Gastrocnemius medialis (tissue), 4 donors: ENCODE measurements at regions not wholly inside any gene's neighbourhood (a gene's known extent, or its start where the extent isn't known, plus 50 kb on each side); places are given as distances from the start of the nearest gene placed in this dataset.
"Not testable (repeated sequence)": the region's sequence is repeated elsewhere in the genome, so short reads cannot be mapped to it uniquely, and the experiment has no call there.

Experiments
- ATAC-seq, 2 donors: fragments of 150-250 bp; one replicate each; pipeline ENCODE4 v1.9.1; 2016
- DNase-seq, 2 donors: peaks; one replicate each; pipeline ENCODE4 v3.0.0-alpha.2; 2019
- H3K27ac ChIP-seq, 4 donors: fragments of 200-600 bp; sonication (generic); 1 replicate in 1 of 4; 2 replicates in 3 of 4; pipeline ENCODE4 v1.5.1; 2016 to 2018; ENCODE audit warnings: mild to moderate bottlenecking in 2 of 4, moderate library complexity in 1 of 4
- H3K27me3 ChIP-seq, 3 donors: fragments of 200-600 bp; sonication (generic) in 2 of 3; 1 replicate in 1 of 3; 2 replicates in 2 of 3; pipeline versions ENCODE4 v1.5.1 to v1.6.0; 2016 to 2019; ENCODE audit warnings: mild to moderate bottlenecking in 1 of 3, moderate library complexity in 1 of 3
- H3K36me3 ChIP-seq, 2 donors: fragments of 200-600 bp; sonication (generic) in 1 of 2; one replicate each; pipeline ENCODE4 v1.5.1; 2017 to 2018
- H3K4me1 ChIP-seq, 2 donors: fragments of 200-600 bp; sonication (generic) in 1 of 2; one replicate each; pipeline ENCODE4 v1.5.1; 2016 to 2017; ENCODE audit warnings: mild to moderate bottlenecking in 2 of 2
- H3K4me3 ChIP-seq, 4 donors: fragments of 200-600 bp; sonication (generic) in 3 of 4; 1 replicate in 1 of 4; 2 replicates in 3 of 4; pipeline ENCODE4 v1.5.1; 2016 to 2019; ENCODE audit warnings: mild to moderate bottlenecking in 2 of 4
- H3K9me3 ChIP-seq, 3 donors: fragments of 200-600 bp; sonication (generic) in 2 of 3; 1 replicate in 1 of 3; 2 replicates in 2 of 3; pipeline ENCODE4 v1.5.1; 2016 to 2019
- POLR2A ChIP-seq, 2 donors: fragments of 450-650 bp; IDR thresholded peaks; one replicate each; pipeline ENCODE4 v1.6.1; 2017; ENCODE audit warnings: antibody characterized with exemption in 2 of 2, mild to moderate bottlenecking in 2 of 2, moderate library complexity in 2 of 2
- in situ Hi-C, 4 donors: fragments of 200-750 bp; cut with MboI; loops; one replicate each; pipeline versions ENCODE4 v1.15.0 to v1.8.0; 2017; ENCODE audit warnings: low sequenced_read_pairs in 4 of 4
- intact Hi-C: fragments of 100-400 bp; cut with DNase I; formaldehyde crosslinking; loops from one replicate; pipeline ENCODE4 v1.15.1; 2023; ENCODE audit warnings: low total_unique reads
- TF ChIP-seq, protein P1 (sequence below), 5 experiments: fragments of 450-650 bp in 3 of 5; fragments of 200-600 bp in 2 of 5; sonication (generic) in 2 of 5; IDR thresholded peaks in 4 of 5; conservative IDR thresholded peaks in 1 of 5; 1 replicate in 4 of 5; 2 replicates in 1 of 5; pipeline ENCODE4 v1.5.1; 2016 to 2019; ENCODE audit warnings: antibody characterized with exemption in 5 of 5, mild to moderate bottlenecking in 3 of 5, moderate library complexity in 3 of 5

DNA sequence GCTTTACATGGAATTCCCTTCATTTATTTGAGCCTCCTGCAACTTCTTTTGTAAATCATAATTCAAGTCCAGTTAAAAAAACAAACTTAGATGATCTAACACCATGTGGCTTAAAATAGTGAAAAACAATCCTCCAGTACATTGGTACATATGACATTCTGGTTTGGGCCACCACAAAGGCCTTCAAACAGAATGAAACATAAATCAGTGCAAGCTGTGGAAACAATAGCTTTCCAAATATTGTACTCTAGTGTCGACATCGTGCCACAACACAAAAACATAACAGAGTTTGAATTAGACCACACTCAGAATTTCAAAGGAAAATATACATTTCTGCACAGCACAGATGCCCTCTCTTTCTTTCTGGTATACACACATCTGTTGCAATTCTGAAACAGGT lies 751.3 kb downstream of the SLC6A15 start:
- intact Hi-C loops: no loop called here
- in situ Hi-C loops: no loop called here
- no peak for DNase-seq
- Histone ChIP-seq H3K9me3 (no peaks in the 10 kb centered on the region), H3K4me1 (no peaks in the 10 kb centered on the region), H3K4me3 (no peak overlapping the region), H3K27me3 (no peaks in the 10 kb centered on the region), H3K36me3 (no peaks in the 10 kb centered on the region), H3K27ac (no peak overlapping the region)
- TF ChIP-seq POLR2A (IDR thresholded peaks at IDR 0.05): no peak
- TF ChIP-seq, protein P1, sequence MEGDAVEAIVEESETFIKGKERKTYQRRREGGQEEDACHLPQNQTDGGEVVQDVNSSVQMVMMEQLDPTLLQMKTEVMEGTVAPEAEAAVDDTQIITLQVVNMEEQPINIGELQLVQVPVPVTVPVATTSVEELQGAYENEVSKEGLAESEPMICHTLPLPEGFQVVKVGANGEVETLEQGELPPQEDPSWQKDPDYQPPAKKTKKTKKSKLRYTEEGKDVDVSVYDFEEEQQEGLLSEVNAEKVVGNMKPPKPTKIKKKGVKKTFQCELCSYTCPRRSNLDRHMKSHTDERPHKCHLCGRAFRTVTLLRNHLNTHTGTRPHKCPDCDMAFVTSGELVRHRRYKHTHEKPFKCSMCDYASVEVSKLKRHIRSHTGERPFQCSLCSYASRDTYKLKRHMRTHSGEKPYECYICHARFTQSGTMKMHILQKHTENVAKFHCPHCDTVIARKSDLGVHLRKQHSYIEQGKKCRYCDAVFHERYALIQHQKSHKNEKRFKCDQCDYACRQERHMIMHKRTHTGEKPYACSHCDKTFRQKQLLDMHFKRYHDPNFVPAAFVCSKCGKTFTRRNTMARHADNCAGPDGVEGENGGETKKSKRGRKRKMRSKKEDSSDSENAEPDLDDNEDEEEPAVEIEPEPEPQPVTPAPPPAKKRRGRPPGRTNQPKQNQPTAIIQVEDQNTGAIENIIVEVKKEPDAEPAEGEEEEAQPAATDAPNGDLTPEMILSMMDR (IDR thresholded peaks at IDR 0.05 in 4 of 5, conservative IDR thresholded peaks at IDR 0.05 in 1 of 5): no peak
- no peak for ATAC-seq

DNA sequence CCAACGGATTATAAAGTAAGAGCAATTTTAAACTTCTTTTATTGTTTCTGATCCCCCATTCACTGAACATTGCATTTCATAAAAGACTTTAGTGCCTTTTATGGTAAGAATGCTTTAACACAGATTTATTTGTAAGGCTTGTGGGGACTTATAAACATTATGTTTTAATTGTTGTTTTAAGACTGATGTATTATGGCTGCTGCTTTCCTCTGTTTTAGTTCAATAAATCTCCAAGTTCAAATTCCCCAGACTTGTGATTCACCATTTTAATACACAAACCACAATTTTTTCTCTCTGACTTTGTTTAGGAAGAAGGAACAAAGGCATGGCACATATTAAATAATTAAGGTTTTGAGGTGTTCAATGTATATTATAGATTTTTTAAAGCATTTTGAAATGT lies 753.3 kb downstream of the SLC6A15 start:
- DNase-seq: no peak
- Histone ChIP-seq H3K27ac (no peak overlapping the region), H3K27me3 (no peaks in the 10 kb centered on the region), H3K9me3 (no peaks in the 10 kb centered on the region), H3K36me3 (no peaks in the 10 kb centered on the region), H3K4me1 (no peaks in the 10 kb centered on the region), H3K4me3 (no peak overlapping the region)
- in situ Hi-C loops (no loop called here), intact Hi-C loops (no loop called here)
- no peak for TF ChIP-seq POLR2A (IDR thresholded peaks at IDR 0.05)
- TF ChIP-seq, protein P1 (IDR thresholded peaks at IDR 0.05 in 4 of 5, conservative IDR thresholded peaks at IDR 0.05 in 1 of 5): no peak
- ATAC-seq: no peak

DNA sequence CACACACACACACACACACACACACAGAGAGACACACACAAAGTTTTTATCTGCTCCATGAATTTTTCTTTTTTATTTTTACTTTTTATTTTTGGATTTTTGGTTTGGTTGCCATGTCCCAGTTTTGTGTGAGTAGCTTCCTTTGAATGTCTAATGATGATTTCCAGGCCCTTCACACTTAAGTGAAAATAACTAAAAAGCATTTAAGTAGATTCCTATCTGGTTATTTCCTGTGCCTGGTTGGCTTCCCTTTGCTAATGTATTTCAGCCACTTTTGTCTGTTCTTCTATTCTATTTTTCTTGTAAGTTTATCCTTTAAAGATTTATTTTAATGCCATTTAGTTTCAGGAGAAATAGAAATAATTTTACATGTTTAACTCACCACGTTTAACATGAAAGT lies 755.4 kb downstream of the SLC6A15 start:
- H3K9me3 ChIP-seq: no peaks in the 10 kb centered on the region
- no peaks in the 10 kb centered on the region for H3K27me3 ChIP-seq
- no peaks in the 10 kb centered on the region for H3K4me1 ChIP-seq
- H3K4me3 ChIP-seq: no peak overlapping the region
- in situ Hi-C loops: no loop called here
- DNase-seq: no peak
- no peak for ATAC-seq
- no peak for TF ChIP-seq POLR2A (IDR thresholded peaks at IDR 0.05)
- TF ChIP-seq, protein P1 (IDR thresholded peaks at IDR 0.05 in 4 of 5, conservative IDR thresholded peaks at IDR 0.05 in 1 of 5): no peak
- H3K36me3 ChIP-seq: no peaks in the 10 kb centered on the region
- intact Hi-C loops: no loop called here
- H3K27ac ChIP-seq: no peak overlapping the region

DNA sequence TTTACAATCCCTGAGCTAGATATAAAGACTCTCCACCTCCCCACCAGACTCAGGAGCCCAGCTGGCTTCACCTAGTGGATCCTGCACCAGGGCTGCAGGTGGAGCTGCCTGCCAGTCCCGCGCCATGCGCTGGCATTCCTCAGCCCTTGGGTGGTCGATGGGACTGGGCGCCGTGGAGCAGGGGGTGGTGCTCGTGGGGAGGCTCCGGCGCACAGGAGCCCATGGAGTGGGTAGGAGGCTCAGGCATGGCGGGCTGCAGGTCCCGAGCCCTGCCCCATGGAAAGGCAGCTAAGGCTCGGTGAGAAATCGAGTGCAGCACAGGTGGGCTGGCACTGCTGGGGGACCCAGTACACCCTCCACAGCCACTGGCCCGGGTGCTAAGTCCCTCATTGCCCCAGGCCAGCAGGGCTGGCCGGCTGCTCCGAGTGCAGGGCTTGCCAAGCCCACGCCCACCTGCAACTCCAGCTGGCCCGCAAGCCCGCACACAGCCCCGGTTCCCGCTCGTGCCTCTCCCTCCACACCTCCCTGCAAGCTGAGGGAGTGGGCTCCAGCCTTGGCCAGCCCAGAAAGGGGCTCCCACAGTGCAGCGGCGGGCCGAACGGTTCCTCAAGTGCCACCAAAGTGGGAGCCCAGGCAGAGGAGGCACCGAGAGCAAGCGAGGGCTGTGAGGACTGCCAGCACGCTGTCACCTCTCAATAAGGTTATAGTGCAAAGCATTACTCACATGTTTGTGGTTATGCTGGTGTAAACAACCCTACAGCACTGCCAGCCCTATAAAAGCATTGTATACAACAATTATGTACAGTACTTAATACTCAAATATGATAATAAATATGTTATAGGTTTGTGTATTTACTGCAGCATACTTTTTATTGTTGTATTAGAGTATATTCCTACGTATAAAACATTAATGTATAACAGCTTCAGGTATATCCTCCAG lies 757.3 kb downstream of the SLC6A15 start:
- not testable (repeated sequence) for DNase-seq

DNA sequence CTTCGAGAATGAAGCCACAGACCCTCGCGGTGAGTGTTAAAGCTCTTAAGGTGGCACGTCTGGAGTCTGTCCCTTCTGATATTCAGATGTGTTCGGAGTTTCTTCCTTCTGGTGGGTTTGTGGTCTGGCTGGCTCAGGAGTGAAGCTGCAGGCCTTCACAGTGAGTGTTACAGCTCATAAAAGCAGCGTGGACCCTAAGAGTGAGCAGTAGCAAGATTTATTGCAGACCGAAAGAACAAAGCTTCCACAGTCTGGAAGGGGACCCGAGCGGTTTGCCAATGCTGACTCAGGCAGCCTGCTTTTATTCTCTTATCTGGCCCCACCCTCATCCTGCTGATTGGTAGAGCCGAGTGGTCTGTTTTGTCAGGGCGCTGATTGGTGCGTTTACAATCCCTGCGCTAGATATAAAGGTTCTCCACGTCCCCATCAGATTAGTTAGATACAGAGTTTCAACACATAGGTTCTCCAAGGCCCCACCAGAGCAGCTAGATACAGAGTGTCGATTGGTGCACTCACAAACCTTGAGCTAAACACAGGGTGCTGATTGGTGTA lies 758.1 kb downstream of the SLC6A15 start:
- H3K4me1 ChIP-seq, H3K9me3 ChIP-seq, intact Hi-C loops, ATAC-seq, H3K4me3 ChIP-seq, H3K27me3 ChIP-seq, H3K27ac ChIP-seq, in situ Hi-C loops, H3K36me3 ChIP-seq, DNase-seq: not testable (repeated sequence)

More for the DNA sequence above, 757.3 kb downstream of the SLC6A15 start:
- intact Hi-C loops, H3K27me3 ChIP-seq, H3K9me3 ChIP-seq, in situ Hi-C loops, H3K4me1 ChIP-seq, ATAC-seq, H3K4me3 ChIP-seq, H3K27ac ChIP-seq, H3K36me3 ChIP-seq: not testable (repeated sequence)
